Activated CD8-positive, alpha-beta T cell treated with anti-CD3 and anti-CD28 coated beads for 36 hours (primary cell): ENCODE measurements at regions not wholly inside any gene's neighbourhood (a gene's known extent, or its start where the extent isn't known, plus 50 kb on each side); places are given as distances from the start of the nearest gene placed in this dataset.

Experiments used
- ATAC-seq: fragments of 200-7000 bp; cut with Tn5 transposase; one replicate; pipeline ENCODE4 v1.10.0; 2021; ENCODE audit warnings: mild to moderate bottlenecking, moderate library complexity
- CTCF ChIA-PET: fragments of 350-600 bp; sonication (Branson Sonifier 250); formaldehyde crosslinking; loops from one replicate; lab custom pipeline; 2021; ENCODE audit warnings: antibody characterized with exemption; lab: Charles Lee
- POLR2A ChIA-PET: fragments of 350-600 bp; sonication (Branson Sonifier 250); formaldehyde crosslinking; loops from one replicate; lab custom pipeline; 2021; ENCODE audit warnings: antibody characterized with exemption; lab: Charles Lee
- DNase-seq: peaks from one replicate; pipeline ENCODE4 v3.0.0-alpha.2; 2020
- H3K27ac Mint-ChIP-seq: one replicate; pipeline ENCODE4 v1.8.0; 2021; ENCODE audit warnings: mild to moderate bottlenecking, mixed read lengths
- H3K27me3 Mint-ChIP-seq: one replicate; pipeline ENCODE4 v1.8.0; 2021; ENCODE audit warnings: mixed read lengths
- H3K36me3 Mint-ChIP-seq: one replicate; pipeline ENCODE4 v1.8.0; 2021; ENCODE audit warnings: low read depth, mixed read lengths
- H3K4me1 Mint-ChIP-seq: one replicate; pipeline ENCODE4 v1.8.0; 2021; ENCODE audit warnings: low read depth, mixed read lengths
- H3K4me3 Mint-ChIP-seq: one replicate; pipeline ENCODE4 v1.8.0; 2021; ENCODE audit warnings: mild to moderate bottlenecking, moderate library complexity, mixed read lengths
- H3K9me3 Mint-ChIP-seq: one replicate; pipeline ENCODE4 v1.8.0; 2021; ENCODE audit warnings: mixed read lengths
- intact Hi-C: fragments of 100-400 bp; cut with micrococcal nuclease; formaldehyde crosslinking; loops from one replicate; pipeline ENCODE4 v1.10.0; 2022
- TF ChIP-seq, protein P1 (sequence below): fragments of 200-600 bp; IDR thresholded peaks from one replicate; pipeline ENCODE4 v1.8.0; 2022; ENCODE audit warnings: antibody characterized with exemption, mild to moderate bottlenecking

DNA sequence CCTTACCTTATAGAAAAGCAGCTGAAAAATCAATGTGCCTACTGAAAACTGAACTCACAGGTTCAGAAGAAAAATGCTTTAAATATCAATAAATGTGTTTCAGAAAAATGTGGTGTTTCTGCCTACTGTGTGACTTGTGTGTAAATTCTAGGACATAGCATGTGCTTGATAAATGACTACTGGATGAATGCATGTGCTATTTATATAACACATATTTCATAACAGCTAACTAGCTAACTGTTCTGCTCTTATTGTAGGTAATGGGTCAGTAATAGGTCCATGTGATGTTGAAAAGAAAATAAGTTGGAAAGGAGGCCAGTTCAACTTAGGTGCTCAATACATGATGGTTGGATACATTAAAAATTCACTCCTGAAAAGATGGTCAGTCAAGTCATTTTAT lies 993.0 kb upstream of the LCORL start:
- H3K9me3 Mint-ChIP-seq = peaks cover 1% of the 10 kb centered on the region
- H3K4me3 Mint-ChIP-seq = no peak overlapping the region
- intact Hi-C loops = no loop called here
- TF ChIP-seq, protein P1, sequence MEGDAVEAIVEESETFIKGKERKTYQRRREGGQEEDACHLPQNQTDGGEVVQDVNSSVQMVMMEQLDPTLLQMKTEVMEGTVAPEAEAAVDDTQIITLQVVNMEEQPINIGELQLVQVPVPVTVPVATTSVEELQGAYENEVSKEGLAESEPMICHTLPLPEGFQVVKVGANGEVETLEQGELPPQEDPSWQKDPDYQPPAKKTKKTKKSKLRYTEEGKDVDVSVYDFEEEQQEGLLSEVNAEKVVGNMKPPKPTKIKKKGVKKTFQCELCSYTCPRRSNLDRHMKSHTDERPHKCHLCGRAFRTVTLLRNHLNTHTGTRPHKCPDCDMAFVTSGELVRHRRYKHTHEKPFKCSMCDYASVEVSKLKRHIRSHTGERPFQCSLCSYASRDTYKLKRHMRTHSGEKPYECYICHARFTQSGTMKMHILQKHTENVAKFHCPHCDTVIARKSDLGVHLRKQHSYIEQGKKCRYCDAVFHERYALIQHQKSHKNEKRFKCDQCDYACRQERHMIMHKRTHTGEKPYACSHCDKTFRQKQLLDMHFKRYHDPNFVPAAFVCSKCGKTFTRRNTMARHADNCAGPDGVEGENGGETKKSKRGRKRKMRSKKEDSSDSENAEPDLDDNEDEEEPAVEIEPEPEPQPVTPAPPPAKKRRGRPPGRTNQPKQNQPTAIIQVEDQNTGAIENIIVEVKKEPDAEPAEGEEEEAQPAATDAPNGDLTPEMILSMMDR = no peak
- no peak for ATAC-seq
- no peak overlapping the region for H3K27ac Mint-ChIP-seq
- no peaks in the 10 kb centered on the region for H3K36me3 Mint-ChIP-seq
- ChIA-PET CTCF (no interaction called here), POLR2A (no interaction called here)
- no peaks in the 10 kb centered on the region for H3K4me1 Mint-ChIP-seq
- no peaks in the 10 kb centered on the region for H3K27me3 Mint-ChIP-seq
- DNase-seq = no peak

DNA sequence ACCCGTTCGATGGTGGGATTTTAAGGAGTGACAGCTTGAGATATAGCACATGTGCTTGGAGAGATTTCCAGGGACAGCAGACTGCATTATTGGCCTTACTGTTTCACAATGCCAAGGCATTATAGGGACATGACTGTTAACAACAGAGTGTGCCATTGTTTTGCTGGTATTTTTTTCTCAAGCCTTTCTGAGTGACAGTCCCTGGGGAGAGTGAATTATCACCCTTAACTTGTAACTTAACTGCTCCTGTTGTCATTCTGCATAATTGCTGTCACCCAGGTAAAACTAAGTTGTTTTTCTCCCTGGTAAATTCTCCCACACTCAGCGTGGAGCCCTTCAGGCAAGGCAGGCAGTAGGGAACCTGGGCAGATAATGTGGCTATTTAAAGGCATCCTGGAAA lies 989.2 kb upstream of the LCORL start:
- ChIA-PET POLR2A (no interaction called here), CTCF (no interaction called here)
- H3K27ac Mint-ChIP-seq = no peak overlapping the region
- H3K27me3 Mint-ChIP-seq = no peaks in the 10 kb centered on the region
- H3K9me3 Mint-ChIP-seq = peaks cover 6% of the 10 kb centered on the region
- no peak overlapping the region for H3K4me3 Mint-ChIP-seq
- no peaks in the 10 kb centered on the region for H3K4me1 Mint-ChIP-seq
- H3K36me3 Mint-ChIP-seq = no peaks in the 10 kb centered on the region
- ATAC-seq (no peak), DNase-seq (no peak)
- intact Hi-C loops = no loop called here
- TF ChIP-seq, protein P1 = no peak

DNA sequence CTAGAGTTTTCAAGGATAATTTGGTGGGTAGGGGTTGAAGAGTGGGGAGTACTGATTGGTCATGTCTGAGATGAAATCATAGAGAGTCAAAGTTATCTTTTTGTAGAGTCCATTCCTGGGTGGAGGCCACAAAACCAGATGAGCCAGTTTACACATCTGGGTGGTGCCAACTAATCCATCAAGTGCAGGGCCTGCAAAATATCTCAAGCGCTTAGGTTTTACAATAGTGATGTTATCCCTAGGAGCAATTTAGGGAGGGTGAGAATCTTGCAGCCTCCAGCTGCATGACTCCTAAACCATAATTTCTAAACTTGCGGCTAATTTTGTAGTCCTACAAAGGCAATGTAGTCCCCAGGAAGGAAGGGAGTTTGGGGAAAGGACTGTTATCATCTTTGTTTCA lies 988.3 kb upstream of the LCORL start:
- Mint-ChIP-seq H3K36me3 (no peaks in the 10 kb centered on the region), H3K27me3 (no peaks in the 10 kb centered on the region), H3K4me3 (no peak overlapping the region), H3K4me1 (no peaks in the 10 kb centered on the region), H3K27ac (no peak overlapping the region), H3K9me3 (peaks cover 6% of the 10 kb centered on the region)
- ChIA-PET POLR2A (no interaction called here), CTCF (no interaction called here)
- intact Hi-C loops = no loop called here
- DNase-seq (no peak), ATAC-seq (no peak)
- TF ChIP-seq, protein P1 = no peak

DNA sequence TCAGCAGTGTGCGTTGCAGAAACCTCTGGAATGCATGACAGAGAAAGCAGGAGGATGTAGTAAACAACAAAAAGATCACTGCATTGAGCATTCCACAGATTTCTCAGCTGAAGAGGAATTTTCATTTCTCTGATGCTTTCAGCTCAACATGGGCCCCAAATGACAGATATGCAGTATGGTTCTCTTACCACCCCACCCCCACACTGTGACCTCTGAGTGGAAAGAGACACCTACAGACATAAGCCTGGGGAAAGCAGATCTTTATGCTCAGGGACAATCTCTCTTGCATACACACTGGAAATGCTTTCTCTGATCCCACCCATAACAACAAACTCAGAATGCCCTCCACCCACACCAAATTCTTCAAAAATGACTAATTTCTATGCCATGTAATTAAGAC lies 983.7 kb upstream of the LCORL start:
- Mint-ChIP-seq H3K4me1 (no peaks in the 10 kb centered on the region), H3K36me3 (no peaks in the 10 kb centered on the region), H3K27ac (no peak overlapping the region), H3K4me3 (no peak overlapping the region), H3K27me3 (no peaks in the 10 kb centered on the region), H3K9me3 (peaks cover 14% of the 10 kb centered on the region)
- TF ChIP-seq, protein P1 = no peak
- no peak for ATAC-seq
- intact Hi-C loops = no loop called here
- ChIA-PET CTCF (no interaction called here), POLR2A (no interaction called here)
- no peak for DNase-seq

DNA sequence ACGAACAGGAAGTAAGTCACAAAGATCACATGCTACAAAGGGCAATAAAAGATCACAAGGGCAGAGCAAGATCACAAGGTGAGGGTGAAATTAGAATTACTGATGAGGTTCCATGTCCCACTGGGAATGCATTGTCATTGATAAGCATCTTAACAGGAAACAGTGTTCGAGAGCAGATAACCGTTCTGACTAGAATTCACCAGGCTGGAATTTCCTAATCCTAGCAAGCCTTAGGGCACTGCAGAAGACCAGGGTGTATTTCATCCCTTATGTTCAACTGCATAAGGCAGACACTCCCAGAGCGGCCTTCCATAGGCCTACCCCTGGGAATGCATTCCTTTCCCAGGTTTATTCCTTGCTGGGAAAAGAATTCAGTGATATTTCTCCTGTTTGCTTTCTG lies 980.6 kb upstream of the LCORL start:
- POLR2A ChIA-PET = no interaction called here
- no peaks in the 10 kb centered on the region for H3K27me3 Mint-ChIP-seq
- no peak overlapping the region for H3K27ac Mint-ChIP-seq
- peaks cover 11% of the 10 kb centered on the region for H3K9me3 Mint-ChIP-seq
- intact Hi-C loops = no loop called here
- TF ChIP-seq, protein P1 = no peak
- H3K36me3 Mint-ChIP-seq = no peaks in the 10 kb centered on the region
- CTCF ChIA-PET = no interaction called here
- H3K4me3 Mint-ChIP-seq = no peak overlapping the region
- ATAC-seq = no peak
- no peaks in the 10 kb centered on the region for H3K4me1 Mint-ChIP-seq
- DNase-seq = no peak
